ENCODE measurements at regions not wholly inside any gene's neighbourhood (a gene's known extent, or its start where the extent isn't known, plus 50 kb on each side); places are given as distances from the start of the nearest gene placed in this dataset.

- peaks cover 19 to 45% (median 34%) of the 10 kb centered on the region in 4 donors for H3K4me1 ChIP-seq (ENCODE audit: control insufficient read depth in 4 of 4, insufficient read depth in 4 of 4, low read length in 3 of 4)
- no peaks in the 10 kb centered on the region for H3K27me3 ChIP-seq (ENCODE audit: control insufficient read depth in 4 of 4, insufficient read depth in 4 of 4, low read length in 3 of 4)
- no peaks in the 10 kb centered on the region for H3K9me3 ChIP-seq (ENCODE audit: control insufficient read depth in 4 of 4, low read length in 3 of 4)
- no peak overlapping the region for H3K4me3 ChIP-seq (ENCODE audit: low read depth in 1 of 3, low read length in 3 of 3)
- no peak for DNase-seq (ENCODE audit: low spot score)
- H3K36me3 ChIP-seq (ENCODE audit: control insufficient read depth in 4 of 4, insufficient read depth in 3 of 4, low read depth in 1 of 4, low read length in 3 of 4), result no peaks in the 10 kb centered on the region
- TF ChIP-seq YY1 (IDR thresholded peaks at IDR 0.05) (no peak), EGR1 (IDR thresholded peaks at IDR 0.05; ENCODE audit: low read depth in 2 of 2) (no peak), ATF3 (IDR thresholded peaks at IDR 0.05) (no peak), MAX (IDR thresholded peaks at IDR 0.05) (no peak), FOXA1 (IDR thresholded peaks at IDR 0.05) (no peak)
- H3K9ac ChIP-seq (ENCODE audit: low read depth in 1 of 2, low read length in 2 of 2), result no peak overlapping the region
- 91% methylated on average over 16 of the region's 16 CpGs for WGBS
- H3K27ac ChIP-seq (ENCODE audit: low read depth in 1 of 2, low read length in 2 of 2), result no peak overlapping the region
Measured at GRCh38 chr12:124683152-124684124, 116.0 kb upstream of the NCOR2 start.

- peaks cover 27 to 52% (median 37%) of the 10 kb centered on the region in 4 donors for H3K4me1 ChIP-seq (ENCODE audit: control insufficient read depth in 4 of 4, insufficient read depth in 4 of 4, low read length in 3 of 4)
- H3K9ac ChIP-seq (ENCODE audit: low read depth in 1 of 2, low read length in 2 of 2), result no peak overlapping the region
- H3K9me3 ChIP-seq (ENCODE audit: control insufficient read depth in 4 of 4, low read length in 3 of 4), result no peaks in the 10 kb centered on the region
- WGBS, result 90% methylated on average over 17 of the region's 17 CpGs
- TF ChIP-seq RXRA (IDR thresholded peaks at IDR 0.05) (no peak), HNF4G (IDR thresholded peaks at IDR 0.05) (no peak), REST (IDR thresholded peaks at IDR 0.05) (no peak), CTCF (IDR thresholded peaks at IDR 0.05; ENCODE audit: low read depth, low read length, missing input control) (no peak), FOXA1 (IDR thresholded peaks at IDR 0.05) (no peak), ZBTB33 (IDR thresholded peaks at IDR 0.05) (no peak), YY1 (IDR thresholded peaks at IDR 0.05) (no peak), JUND (IDR thresholded peaks at IDR 0.05) (no peak), HNF4A (conservative IDR thresholded peaks at IDR 0.05) (no peak), FOXA2 (IDR thresholded peaks at IDR 0.05) (no peak), ATF3 (IDR thresholded peaks at IDR 0.05) (no peak), GABPA (IDR thresholded peaks at IDR 0.05 in 1 of 2, conservative IDR thresholded peaks at IDR 0.05 in 1 of 2) (no peak), RAD21 (IDR thresholded peaks at IDR 0.05) (no peak), NR2F2 (IDR thresholded peaks at IDR 0.05) (no peak), TAF1 (conservative IDR thresholded peaks at IDR 0.05) (no peak), EGR1 (IDR thresholded peaks at IDR 0.05; ENCODE audit: low read depth in 2 of 2) (no peak), MAX (IDR thresholded peaks at IDR 0.05) (no peak), SP1 (IDR thresholded peaks at IDR 0.05) (no peak)
- no peaks in the 10 kb centered on the region for H3K27me3 ChIP-seq (ENCODE audit: control insufficient read depth in 4 of 4, insufficient read depth in 4 of 4, low read length in 3 of 4)
- no peak for DNase-seq (ENCODE audit: low spot score)
- no peaks in the 10 kb centered on the region for H3K36me3 ChIP-seq (ENCODE audit: control insufficient read depth in 4 of 4, insufficient read depth in 3 of 4, low read depth in 1 of 4, low read length in 3 of 4)
- no peak overlapping the region for H3K4me3 ChIP-seq (ENCODE audit: low read depth in 1 of 3, low read length in 3 of 3)
- peak overlapping the region; percentile 32 to 83 for H3K27ac ChIP-seq (ENCODE audit: low read depth in 1 of 2, low read length in 2 of 2)
Measured at GRCh38 chr12:124682425-124683151, 115.2 kb upstream of the NCOR2 start.

Data from liver (tissue), 8 donors.